GM19035 (cell line): ENCODE measurements at regions not wholly inside any gene's neighbourhood (a gene's known extent, or its start where the extent isn't known, plus 50 kb on each side); places are given as distances from the start of the nearest gene placed in this dataset.

ENCODE experiments used
- ATAC-seq: cut with Tn5 transposase; IDR thresholded peaks from one replicate; pipeline ENCODE4 v1.9.1; 2021; ENCODE audit not compliant: unreplicated experiment

GRCh38 chr4:176383273-176384077, 63.7 kb downstream of the SPCS3 start:
- no peak for ATAC-seq

DNA sequence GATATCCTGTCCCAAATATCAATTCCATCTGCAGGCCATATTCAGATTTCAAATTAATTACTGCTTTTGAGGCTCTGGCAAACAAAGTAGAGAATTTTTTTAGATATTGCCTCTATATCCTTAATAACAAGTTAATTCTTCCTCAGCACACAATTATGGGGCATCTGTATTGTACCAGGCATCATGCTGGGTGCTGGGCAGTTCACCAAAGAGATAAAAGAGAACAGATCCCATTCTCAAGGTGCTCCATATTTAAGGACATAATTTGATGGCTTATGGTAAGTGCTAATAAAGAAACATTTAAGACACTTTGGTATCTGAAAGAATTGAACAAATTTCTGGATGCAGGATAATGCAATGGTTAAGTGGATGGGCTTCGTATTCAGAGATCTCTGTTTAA, 65.8 kb downstream of the SPCS3 start:
- no peak for ATAC-seq

DNA sequence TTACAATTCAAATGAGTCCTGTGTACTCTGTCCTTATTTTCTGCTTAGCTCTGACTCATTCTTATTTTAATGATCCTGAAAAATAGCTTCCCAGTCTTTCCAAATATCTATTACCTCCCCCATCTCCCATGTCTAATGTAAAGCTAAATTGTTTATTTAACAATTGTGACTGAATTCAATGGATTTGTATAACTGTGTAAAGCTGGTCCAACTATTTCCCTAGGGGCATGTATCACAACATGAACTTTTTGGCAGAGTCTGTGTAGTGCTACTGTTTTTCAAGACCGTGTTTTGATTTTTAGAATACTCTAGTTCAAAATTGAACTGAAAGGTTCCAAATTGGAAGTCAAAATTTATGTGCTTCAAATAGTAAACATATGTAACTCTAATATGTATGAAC, 67.8 kb downstream of the SPCS3 start:
- no peak for ATAC-seq

DNA sequence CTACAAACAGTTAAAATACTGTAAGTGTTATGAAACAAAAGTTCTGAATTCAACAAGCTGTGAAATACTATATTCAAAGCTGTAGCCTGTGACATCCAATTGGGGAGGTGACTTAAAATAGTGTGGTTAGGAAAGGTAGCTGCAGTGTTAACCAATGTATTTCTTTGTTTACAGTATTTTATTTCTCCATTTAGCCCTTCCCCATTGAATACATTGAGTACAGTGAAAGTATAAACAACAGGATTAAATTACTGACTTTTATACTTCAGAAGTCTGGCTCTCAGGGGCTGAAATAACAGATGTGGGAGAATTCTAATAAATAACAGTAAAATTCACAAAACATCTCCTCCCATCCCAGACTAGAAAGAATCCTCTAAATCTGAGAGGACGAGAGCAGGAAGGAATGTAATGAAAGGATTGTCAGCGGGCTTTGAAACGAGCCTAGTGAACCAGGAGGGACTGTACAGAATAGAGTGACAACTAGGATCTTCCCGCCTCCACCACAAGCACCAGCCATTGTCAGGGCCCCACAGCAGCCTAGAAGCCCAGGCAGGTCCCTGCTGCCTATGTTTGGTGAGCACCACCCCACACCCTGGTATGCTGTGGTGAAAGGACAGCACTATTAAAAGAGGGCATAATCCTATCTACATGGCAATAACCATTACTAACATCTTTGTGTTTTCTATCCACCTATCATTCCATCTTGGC, 73.7 kb downstream of the SPCS3 start:
- no peak for ATAC-seq

- ATAC-seq, result no peak
Observed at GRCh38 chr4:176400816-176401461, 81.2 kb downstream of the SPCS3 start.

- no peak for ATAC-seq
Observed at GRCh38 chr4:176404621-176405020, 84.9 kb downstream of the SPCS3 start.

DNA sequence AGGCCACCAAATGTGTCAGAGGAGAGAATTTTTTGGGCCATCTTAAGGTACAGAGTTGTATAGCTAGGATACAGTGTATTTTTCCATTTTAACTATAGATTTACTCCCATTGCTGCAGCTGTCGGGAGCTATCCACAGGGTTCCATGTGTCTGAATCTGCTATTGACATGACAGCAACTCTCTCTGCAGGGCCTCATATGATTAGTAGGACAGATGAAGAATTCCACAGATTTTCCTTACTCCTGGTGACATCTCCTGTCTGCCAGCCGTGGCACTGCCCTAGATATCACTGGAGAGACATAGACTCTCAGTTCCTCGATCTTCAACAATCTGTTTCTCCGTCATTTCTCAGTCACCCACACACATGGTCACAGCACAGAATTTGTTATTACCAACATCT, 86.5 kb downstream of the SPCS3 start:
- no peak for ATAC-seq

DNA sequence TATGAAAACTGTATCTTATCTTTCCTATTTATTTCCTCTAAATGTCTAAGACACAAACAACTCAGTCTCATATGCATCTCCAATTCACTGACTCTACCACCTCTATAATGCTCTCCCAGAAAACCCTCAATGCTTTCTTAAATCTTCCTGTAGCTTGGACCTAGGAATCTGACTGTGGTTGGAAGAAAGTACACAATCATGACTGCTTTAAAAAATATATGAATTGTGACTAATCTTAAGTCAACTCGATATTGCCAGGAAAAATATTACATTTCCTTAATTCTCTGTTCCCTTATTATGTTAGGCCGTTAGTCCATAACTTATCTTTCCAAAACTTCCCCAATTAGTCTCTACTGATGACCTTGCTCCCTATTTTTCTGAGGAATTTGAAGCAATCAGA, 87.0 kb downstream of the SPCS3 start:
- ATAC-seq, result no peak

GRCh38 chr4:176409627-176410026, 89.9 kb downstream of the SPCS3 start:
- ATAC-seq, result no peak

- peak; percentile 77 for ATAC-seq
Observed at GRCh38 chr4:176413171-176413570, 93.4 kb downstream of the SPCS3 start.

DNA sequence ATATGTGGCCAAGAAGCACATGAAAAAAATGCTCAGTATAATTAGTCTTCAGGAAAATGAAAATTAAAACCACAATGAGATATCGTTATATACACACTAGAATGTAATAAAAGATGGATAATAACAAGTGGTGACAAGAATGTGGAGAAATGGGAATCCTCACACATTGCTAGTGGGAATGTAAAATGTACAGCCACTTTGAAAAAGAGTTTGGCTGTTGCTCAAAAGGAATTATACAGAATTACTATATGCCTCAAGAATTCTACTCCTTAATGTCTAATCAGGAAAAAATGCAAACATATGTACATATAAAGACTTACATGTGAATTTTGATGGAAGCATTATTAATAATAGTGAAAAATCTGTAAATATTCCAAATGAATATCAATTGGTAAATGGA, 102.2 kb downstream of the SPCS3 start:
- ATAC-seq, result no peak

DNA sequence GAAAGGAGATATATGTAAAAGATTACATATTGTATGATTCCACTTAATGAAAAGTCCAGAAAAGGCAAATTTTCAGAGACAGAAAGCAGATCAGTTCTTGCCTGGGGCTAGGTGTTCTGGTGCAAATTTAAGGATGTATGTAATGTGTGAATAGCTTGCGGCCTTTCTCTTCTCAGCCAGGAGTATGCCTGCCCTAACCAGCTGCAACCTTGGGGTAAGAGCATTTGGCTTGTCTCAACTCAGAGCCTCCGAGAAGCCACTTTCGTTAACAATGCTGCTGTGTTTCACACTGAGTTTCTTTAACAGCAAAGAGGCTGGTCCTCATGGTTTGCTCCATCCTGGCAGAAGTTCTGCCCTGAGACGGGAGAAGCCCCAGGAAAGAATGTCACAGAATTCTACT, 102.7 kb downstream of the SPCS3 start:
- ATAC-seq, result no peak

DNA sequence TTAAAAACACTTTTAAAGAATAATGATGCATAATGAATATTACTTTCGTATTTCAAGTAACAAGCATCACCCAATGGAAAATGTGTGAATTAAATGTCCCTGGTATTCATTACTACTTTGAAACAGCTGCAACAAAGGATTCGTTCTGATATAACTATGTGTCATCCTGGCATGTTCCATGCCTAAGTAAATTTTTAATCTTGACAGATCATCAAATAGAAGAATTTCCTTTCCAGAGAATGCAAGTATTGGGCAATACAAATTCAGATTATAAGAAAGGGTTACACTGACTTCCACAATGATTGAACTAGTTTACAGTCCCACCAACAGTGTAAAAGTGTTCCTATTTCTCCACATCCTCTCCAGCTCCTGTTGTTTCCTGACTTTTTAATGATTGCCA, 105.3 kb downstream of the SPCS3 start:
- no peak for ATAC-seq

GRCh38 chr4:176432811-176433540, 113.2 kb downstream of the SPCS3 start:
- ATAC-seq, result no peak

- no peak for ATAC-seq
Observed at GRCh38 chr4:176433983-176434382, 114.2 kb downstream of the SPCS3 start.

DNA sequence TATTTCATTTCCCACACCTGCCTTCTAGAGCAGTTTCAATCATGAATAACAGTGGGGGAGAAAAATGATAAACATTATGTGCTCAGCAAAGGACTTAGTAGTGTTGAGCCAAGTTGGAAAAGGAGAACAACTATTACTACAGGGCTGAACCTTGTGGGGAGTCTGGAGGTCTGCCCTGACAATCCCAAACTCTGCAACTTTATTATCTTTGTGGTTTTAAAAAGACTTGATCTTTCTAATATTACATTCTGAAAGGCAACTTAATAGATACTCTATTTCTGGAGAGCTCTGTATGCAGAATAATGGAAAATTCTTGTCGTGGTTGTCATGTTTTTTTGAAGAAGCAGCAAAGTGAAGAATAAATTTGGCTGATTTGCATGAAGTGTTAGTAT, 116.1 kb downstream of the SPCS3 start:
- no peak for ATAC-seq

GRCh38 chr4:176436293-176436973, 116.7 kb downstream of the SPCS3 start:
- peak; percentile 56 for ATAC-seq

DNA sequence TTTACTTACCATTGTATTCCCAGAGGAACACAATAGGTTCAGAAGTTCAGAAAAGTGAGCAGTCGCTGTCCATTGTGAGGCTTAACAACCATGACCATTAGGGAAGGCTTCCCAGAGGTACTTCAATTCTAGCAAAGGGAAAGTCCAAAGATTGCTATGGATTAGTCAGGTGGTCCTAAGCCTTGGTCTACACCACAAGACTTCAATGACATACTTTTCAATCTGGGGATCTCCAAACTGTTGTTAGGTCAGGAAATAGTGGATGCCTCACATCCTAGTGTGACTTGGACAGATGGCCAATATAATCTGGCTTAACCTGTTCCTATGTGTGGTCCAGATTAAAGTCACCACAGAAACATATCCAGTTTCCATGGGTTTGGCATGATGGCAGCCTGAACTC, 118.0 kb downstream of the SPCS3 start:
- ATAC-seq, result no peak

- ATAC-seq, result no peak
Observed at GRCh38 chr4:176438401-176438800, 118.6 kb downstream of the SPCS3 start.

- ATAC-seq, result no peak
Observed at GRCh38 chr4:176439611-176440010, 119.8 kb downstream of the SPCS3 start.

DNA sequence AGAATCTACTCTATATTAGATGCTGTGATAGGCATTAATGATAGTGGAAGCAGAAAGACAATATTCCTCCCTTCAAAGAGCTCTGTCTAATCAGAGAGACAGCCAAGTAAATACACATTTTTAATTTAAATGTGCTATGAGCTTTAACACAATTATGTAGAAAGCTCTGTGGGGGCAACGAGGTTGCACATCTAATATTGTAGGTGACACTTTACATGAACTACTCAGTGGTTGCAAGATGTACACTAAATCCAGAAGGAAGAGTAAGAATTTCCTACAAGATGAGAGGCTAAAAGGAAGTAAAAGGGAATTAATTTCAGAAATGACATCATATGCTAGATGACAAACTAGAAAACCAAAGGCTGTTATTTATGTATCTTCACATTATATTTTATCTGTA, 120.9 kb downstream of the SPCS3 start:
- ATAC-seq, result no peak
